GM18870 (cell line): ENCODE measurements at regions not wholly inside any gene's neighbourhood (a gene's known extent, or its start where the extent isn't known, plus 50 kb on each side); places are given as distances from the start of the nearest gene placed in this dataset.
A peak's percentile ranks its signal among the peaks of the same experiment; 100 is the strongest.
"Not testable (repeated sequence)": the region's sequence is repeated elsewhere in the genome, so short reads cannot be mapped to it uniquely, and the experiment has no call there.

ENCODE experiments used
- ATAC-seq: cut with Tn5 transposase; IDR thresholded peaks from one replicate; pipeline ENCODE4 v1.9.1; 2021; ENCODE audit warnings: moderate library complexity; ENCODE audit not compliant: unreplicated experiment

- ATAC-seq = no peak
Measured at GRCh38 chr1:199184180-199184579, 545.3 kb downstream of the PTPRC start.

GRCh38 chr1:199194862-199195261 is 556.0 kb downstream of the PTPRC start:
- ATAC-seq = no peak

GRCh38 chr1:199197695-199198094 is 558.9 kb downstream of the PTPRC start:
- no peak for ATAC-seq

- no peak for ATAC-seq
Measured at GRCh38 chr1:199202331-199202730, 563.5 kb downstream of the PTPRC start.

- ATAC-seq = no peak
Measured at GRCh38 chr1:199204231-199204630, 565.4 kb downstream of the PTPRC start.

- ATAC-seq = no peak
Measured at GRCh38 chr1:199205740-199206441, 567.1 kb downstream of the PTPRC start.

GRCh38 chr1:199208847-199209246 is 570.0 kb downstream of the PTPRC start:
- ATAC-seq = no peak

GRCh38 chr1:199218065-199218464 is 579.2 kb downstream of the PTPRC start:
- ATAC-seq = no peak

GRCh38 chr1:199218533-199218932 is 579.7 kb downstream of the PTPRC start:
- no peak for ATAC-seq

GRCh38 chr1:199220031-199220430 is 581.2 kb downstream of the PTPRC start:
- no peak for ATAC-seq

- no peak for ATAC-seq
Measured at GRCh38 chr1:199221371-199222150, 582.7 kb downstream of the PTPRC start.

GRCh38 chr1:199223936-199224335 is 585.1 kb downstream of the PTPRC start:
- ATAC-seq = no peak

GRCh38 chr1:199226163-199226562 is 587.3 kb downstream of the PTPRC start:
- ATAC-seq = peak; percentile 75

GRCh38 chr1:199242147-199242546 is 603.3 kb downstream of the PTPRC start:
- no peak for ATAC-seq

GRCh38 chr1:199242601-199243000 is 603.8 kb downstream of the PTPRC start:
- ATAC-seq = no peak

GRCh38 chr1:199243423-199244061 is 604.7 kb downstream of the PTPRC start:
- peak; percentile 95 for ATAC-seq

- ATAC-seq = no peak
Measured at GRCh38 chr1:199245946-199246345, 607.1 kb downstream of the PTPRC start.

- no peak for ATAC-seq
Measured at GRCh38 chr1:199246716-199247115, 607.9 kb downstream of the PTPRC start.

GRCh38 chr1:199247891-199248290 is 609.1 kb downstream of the PTPRC start:
- ATAC-seq = no peak

- not testable (repeated sequence) for ATAC-seq
Measured at GRCh38 chr1:199254040-199254439, 615.2 kb downstream of the PTPRC start.

GRCh38 chr1:199261328-199261727 is 622.5 kb downstream of the PTPRC start:
- no peak for ATAC-seq

GRCh38 chr1:199264283-199264682 is 625.4 kb downstream of the PTPRC start:
- no peak for ATAC-seq
